Osteocyte (in vitro differentiated cells): ENCODE measurements at regions not wholly inside any gene's neighbourhood (a gene's known extent, or its start where the extent isn't known, plus 50 kb on each side); places are given as distances from the start of the nearest gene placed in this dataset.

Source experiments
- DNase-seq: peaks from one replicate; pipeline ENCODE4 v3.0.0; 2021; ENCODE audit warnings: mixed read lengths; ENCODE audit not compliant: unreplicated experiment; ENCODE audit errors: extremely low spot score
- H3K27ac Mint-ChIP-seq: one replicate; pipeline ENCODE4 v1.8.0; 2021; ENCODE audit warnings: mild to moderate bottlenecking, mixed read lengths; ENCODE audit not compliant: unreplicated experiment
- H3K27me3 Mint-ChIP-seq: one replicate; pipeline ENCODE4 v1.8.0; 2021; ENCODE audit warnings: mixed read lengths; ENCODE audit not compliant: unreplicated experiment
- H3K36me3 Mint-ChIP-seq: one replicate; pipeline ENCODE4 v1.8.0; 2021; ENCODE audit warnings: mixed read lengths; ENCODE audit not compliant: unreplicated experiment
- H3K4me1 Mint-ChIP-seq: one replicate; pipeline ENCODE4 v1.8.0; 2021; ENCODE audit warnings: mixed read lengths; ENCODE audit not compliant: unreplicated experiment
- H3K4me3 Mint-ChIP-seq: one replicate; pipeline ENCODE4 v1.8.0; 2021; ENCODE audit warnings: mild to moderate bottlenecking, moderate library complexity, mixed read lengths; ENCODE audit not compliant: unreplicated experiment
- H3K9me3 Mint-ChIP-seq: one replicate; pipeline ENCODE4 v1.8.0; 2021; ENCODE audit warnings: mixed read lengths; ENCODE audit not compliant: unreplicated experiment
- TF ChIP-seq, protein P1 (sequence below): fragments of 200-600 bp; sonication (generic); IDR thresholded peaks from 2 replicates; pipeline ENCODE4 v1.5.0; 2021; ENCODE audit warnings: antibody characterized with exemption, mild to moderate bottlenecking, moderate library complexity

DNA sequence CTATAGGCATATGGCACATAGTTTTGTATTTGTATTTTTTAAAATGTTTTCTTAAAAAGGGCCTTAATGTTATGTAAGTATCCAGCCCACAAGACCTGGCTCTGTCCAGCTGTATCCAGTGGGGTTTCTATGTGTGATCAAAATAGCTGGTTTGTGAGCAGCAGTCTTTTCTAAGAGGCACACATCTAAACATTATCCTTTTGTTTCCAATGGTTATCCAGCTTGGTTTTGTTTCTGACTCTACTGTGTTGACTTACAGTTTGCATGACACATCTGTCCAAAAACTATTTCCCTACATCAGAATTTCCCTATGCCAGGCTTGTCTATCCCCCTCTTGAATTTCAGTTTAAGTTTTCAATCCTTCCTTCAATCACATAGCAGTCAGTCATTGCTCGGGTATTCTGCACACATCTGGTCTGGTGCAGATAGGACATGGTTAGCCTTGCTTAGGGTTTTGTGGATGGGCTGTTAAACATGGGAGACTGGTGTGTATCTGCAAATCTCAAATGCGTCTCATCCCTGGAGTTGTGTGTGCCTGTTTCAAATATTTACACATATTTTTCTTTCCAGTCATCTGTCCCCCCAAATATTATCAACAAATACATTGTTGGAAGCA, 104.2 kb downstream of the SAMD9 start:
- peaks cover 34% of the 10 kb centered on the region for H3K4me1 Mint-ChIP-seq
- DNase-seq = no peak
- no peaks in the 10 kb centered on the region for H3K27me3 Mint-ChIP-seq
- no peaks in the 10 kb centered on the region for H3K36me3 Mint-ChIP-seq
- no peaks in the 10 kb centered on the region for H3K9me3 Mint-ChIP-seq
- no peak overlapping the region for H3K4me3 Mint-ChIP-seq
- no peak overlapping the region for H3K27ac Mint-ChIP-seq
- TF ChIP-seq, protein P1, sequence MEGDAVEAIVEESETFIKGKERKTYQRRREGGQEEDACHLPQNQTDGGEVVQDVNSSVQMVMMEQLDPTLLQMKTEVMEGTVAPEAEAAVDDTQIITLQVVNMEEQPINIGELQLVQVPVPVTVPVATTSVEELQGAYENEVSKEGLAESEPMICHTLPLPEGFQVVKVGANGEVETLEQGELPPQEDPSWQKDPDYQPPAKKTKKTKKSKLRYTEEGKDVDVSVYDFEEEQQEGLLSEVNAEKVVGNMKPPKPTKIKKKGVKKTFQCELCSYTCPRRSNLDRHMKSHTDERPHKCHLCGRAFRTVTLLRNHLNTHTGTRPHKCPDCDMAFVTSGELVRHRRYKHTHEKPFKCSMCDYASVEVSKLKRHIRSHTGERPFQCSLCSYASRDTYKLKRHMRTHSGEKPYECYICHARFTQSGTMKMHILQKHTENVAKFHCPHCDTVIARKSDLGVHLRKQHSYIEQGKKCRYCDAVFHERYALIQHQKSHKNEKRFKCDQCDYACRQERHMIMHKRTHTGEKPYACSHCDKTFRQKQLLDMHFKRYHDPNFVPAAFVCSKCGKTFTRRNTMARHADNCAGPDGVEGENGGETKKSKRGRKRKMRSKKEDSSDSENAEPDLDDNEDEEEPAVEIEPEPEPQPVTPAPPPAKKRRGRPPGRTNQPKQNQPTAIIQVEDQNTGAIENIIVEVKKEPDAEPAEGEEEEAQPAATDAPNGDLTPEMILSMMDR = no peak

DNA sequence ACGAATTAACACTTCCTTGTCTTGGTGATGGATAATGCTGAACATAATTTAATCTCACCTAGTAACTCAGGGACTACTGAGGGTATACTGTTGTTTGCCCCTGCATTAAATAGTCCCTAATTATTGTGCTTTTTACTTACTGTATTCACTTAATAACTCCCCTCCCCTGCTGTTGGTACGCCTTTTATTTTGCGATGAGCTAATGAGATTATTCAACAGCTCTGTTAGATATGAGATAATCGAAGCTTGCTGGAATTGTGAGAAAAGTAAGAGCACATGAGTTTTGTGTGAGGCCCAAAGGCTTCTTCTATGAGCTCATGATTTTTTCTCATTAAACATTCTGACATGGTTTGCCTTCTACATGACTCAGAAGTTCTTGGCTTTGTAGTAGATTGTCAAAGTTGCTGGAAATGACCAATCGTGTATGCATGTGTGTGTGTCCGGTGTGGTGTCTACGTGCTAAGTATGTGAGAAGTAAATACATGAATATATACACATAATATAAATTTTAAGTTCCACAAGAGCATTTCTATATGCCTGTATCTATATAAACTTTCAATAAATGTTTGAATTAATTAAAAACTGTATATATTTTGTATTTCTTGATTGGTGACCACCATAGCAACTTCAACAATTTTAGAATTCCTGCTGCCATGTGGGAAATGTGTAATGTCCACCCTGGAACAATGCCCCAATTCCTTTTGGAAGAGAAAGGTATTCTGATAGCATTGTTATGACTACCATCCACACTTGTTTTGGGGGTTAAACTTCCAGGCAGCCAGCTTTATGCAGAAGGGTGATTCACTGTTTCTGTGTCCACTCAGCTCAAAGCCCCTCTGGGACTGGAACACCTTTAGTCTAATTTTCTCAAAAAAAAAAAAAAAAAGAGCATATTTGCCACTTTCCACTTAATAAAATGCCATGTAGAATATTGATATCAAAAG, 106.2 kb downstream of the SAMD9 start:
- peaks cover 24% of the 10 kb centered on the region for H3K4me1 Mint-ChIP-seq
- no peaks in the 10 kb centered on the region for H3K27me3 Mint-ChIP-seq
- H3K36me3 Mint-ChIP-seq = no peaks in the 10 kb centered on the region
- H3K27ac Mint-ChIP-seq = no peak overlapping the region
- TF ChIP-seq, protein P1 = no peak
- DNase-seq = no peak
- no peak overlapping the region for H3K4me3 Mint-ChIP-seq
- no peaks in the 10 kb centered on the region for H3K9me3 Mint-ChIP-seq

DNA sequence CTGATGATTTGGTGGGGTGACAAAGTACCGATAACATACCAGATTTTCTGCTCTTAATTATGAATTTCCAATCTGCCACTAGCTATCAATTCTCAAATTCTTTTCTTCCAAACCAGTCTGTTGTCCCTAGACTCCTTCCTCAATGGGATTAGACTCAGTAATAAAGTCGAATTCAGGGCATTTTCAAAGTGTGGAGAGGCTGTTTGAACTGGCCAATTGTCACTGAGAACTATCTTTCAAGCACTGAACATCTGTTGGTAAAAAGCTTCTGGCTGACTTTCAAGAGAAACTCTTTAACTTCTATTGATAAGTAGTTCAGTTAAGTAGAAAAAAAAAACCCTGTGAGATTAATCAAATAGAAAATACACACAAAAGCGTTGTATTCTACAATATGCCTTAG, 108.9 kb downstream of the SAMD9 start:
- TF ChIP-seq, protein P1 = no peak
- H3K4me3 Mint-ChIP-seq = no peak overlapping the region
- no peak for DNase-seq
- no peaks in the 10 kb centered on the region for H3K9me3 Mint-ChIP-seq
- H3K27ac Mint-ChIP-seq = no peak overlapping the region
- no peaks in the 10 kb centered on the region for H3K27me3 Mint-ChIP-seq
- no peaks in the 10 kb centered on the region for H3K36me3 Mint-ChIP-seq
- H3K4me1 Mint-ChIP-seq = peaks cover 2% of the 10 kb centered on the region

DNA sequence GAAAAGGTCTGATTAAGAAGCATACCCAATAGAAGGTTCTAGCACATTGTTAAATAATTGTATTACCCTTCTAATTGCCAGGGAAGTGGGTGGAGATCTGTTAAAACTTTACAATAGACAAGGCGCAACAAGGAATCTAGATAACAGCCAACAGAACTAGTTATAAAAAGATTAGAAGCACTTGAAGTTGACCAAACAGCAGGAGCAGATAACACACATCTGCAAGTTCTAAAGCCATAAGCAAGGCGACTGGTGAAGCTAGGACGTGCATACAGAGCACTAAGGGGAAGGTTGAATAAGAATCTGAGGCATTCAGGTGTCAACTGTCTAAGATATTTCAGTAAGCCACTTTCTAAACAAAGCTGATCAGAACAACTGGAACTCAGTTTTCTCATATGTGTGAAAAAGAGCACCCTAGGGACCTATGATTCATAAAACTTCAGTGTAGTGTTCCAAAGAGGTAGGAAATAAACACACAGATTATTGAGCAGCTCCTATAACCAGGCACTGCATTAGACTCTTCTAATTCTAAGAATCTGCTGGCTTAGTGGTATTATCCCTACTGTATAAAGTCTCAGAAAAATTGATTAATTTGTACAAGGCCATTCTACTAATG, 111.2 kb downstream of the SAMD9 start:
- Mint-ChIP-seq H3K27ac (no peak overlapping the region), H3K36me3 (no peaks in the 10 kb centered on the region), H3K9me3 (no peaks in the 10 kb centered on the region), H3K27me3 (no peaks in the 10 kb centered on the region), H3K4me3 (no peak overlapping the region), H3K4me1 (peaks cover 2% of the 10 kb centered on the region)
- no peak for DNase-seq
- TF ChIP-seq, protein P1 = no peak

DNA sequence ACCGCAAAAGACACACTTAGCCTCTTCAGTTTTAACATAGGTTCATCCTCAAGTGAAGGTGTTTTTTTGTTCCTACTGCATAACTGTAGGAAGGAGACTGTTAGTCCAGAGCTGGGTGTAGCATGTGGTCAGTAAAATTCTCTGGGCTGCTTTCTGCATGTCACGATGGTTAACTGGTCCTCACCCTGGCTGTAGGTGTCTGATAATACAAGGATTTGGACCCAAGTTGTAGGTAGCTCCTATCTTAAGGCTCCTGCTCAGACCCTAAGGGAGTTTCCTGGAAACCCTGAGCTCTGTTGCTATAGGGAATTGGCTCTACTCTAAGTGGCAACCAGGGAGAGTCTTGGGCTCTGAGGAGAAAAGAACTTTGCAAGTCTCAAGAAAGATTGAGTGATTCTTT, 112.9 kb downstream of the SAMD9 start:
- H3K27me3 Mint-ChIP-seq = no peaks in the 10 kb centered on the region
- H3K27ac Mint-ChIP-seq = no peak overlapping the region
- DNase-seq = no peak
- H3K4me1 Mint-ChIP-seq = no peaks in the 10 kb centered on the region
- H3K36me3 Mint-ChIP-seq = no peaks in the 10 kb centered on the region
- TF ChIP-seq, protein P1 = no peak
- no peaks in the 10 kb centered on the region for H3K9me3 Mint-ChIP-seq
- H3K4me3 Mint-ChIP-seq = no peak overlapping the region
